ENCODE measurements at regions not wholly inside any gene's neighbourhood (a gene's known extent, or its start where the extent isn't known, plus 50 kb on each side); places are given as distances from the start of the nearest gene placed in this dataset.

DNA sequence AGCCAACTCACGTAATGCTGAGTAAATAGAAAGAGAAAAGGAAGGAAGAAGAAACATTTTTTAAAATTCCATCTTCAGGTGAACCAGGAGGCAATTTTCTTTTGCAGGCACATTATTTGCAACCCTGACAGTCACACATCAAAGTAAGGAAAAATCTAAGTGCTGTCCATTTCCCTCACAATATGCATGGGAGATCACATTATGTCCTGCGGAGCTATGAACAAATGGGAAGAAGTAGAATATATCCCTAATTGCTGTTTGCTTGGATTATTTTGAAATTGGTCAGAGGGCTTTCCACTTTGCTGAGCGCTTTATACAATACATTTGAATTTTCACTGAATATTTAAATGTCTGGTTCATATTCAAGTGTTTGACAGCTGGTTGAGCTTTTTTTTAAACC, 133.8 kb upstream of the API5 start:
- TF ChIP-seq POLR2A (IDR thresholded peaks at IDR 0.05) (no peak), POLR2AphosphoS5 (IDR thresholded peaks at IDR 0.05) (no peak), EP300 (IDR thresholded peaks at IDR 0.05) (no peak)
- TF ChIP-seq, protein P1, sequence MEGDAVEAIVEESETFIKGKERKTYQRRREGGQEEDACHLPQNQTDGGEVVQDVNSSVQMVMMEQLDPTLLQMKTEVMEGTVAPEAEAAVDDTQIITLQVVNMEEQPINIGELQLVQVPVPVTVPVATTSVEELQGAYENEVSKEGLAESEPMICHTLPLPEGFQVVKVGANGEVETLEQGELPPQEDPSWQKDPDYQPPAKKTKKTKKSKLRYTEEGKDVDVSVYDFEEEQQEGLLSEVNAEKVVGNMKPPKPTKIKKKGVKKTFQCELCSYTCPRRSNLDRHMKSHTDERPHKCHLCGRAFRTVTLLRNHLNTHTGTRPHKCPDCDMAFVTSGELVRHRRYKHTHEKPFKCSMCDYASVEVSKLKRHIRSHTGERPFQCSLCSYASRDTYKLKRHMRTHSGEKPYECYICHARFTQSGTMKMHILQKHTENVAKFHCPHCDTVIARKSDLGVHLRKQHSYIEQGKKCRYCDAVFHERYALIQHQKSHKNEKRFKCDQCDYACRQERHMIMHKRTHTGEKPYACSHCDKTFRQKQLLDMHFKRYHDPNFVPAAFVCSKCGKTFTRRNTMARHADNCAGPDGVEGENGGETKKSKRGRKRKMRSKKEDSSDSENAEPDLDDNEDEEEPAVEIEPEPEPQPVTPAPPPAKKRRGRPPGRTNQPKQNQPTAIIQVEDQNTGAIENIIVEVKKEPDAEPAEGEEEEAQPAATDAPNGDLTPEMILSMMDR (IDR thresholded peaks at IDR 0.05), result no peak

Measured in suprapubic skin (tissue), 4 donors.